ENCODE measurements at regions not wholly inside any gene's neighbourhood (a gene's known extent, or its start where the extent isn't known, plus 50 kb on each side); places are given as distances from the start of the nearest gene placed in this dataset.
"Not testable (repeated sequence)": the region's sequence is repeated elsewhere in the genome, so short reads cannot be mapped to it uniquely, and the experiment has no call there.

GRCh38 chr10:65787571-65787970, 1138.3 kb upstream of the LRRTM3 start:
- in situ Hi-C loops (cut with MboI; ENCODE audit: low sequenced_read_pairs), result no loop called here

GRCh38 chr10:65788271-65788670, 1137.6 kb upstream of the LRRTM3 start:
- in situ Hi-C loops (cut with MboI; ENCODE audit: low sequenced_read_pairs), result no loop called here

GRCh38 chr10:65791979-65792378, 1133.9 kb upstream of the LRRTM3 start:
- in situ Hi-C loops (cut with MboI; ENCODE audit: low sequenced_read_pairs), result no loop called here

GRCh38 chr10:65793738-65794425, 1132.0 kb upstream of the LRRTM3 start:
- in situ Hi-C loops (cut with MboI; ENCODE audit: low sequenced_read_pairs), result no loop called here

- in situ Hi-C loops (cut with MboI; ENCODE audit: low sequenced_read_pairs), result not testable (repeated sequence)
These were observed 1131.0 kb upstream of the LRRTM3 start for GRCh38 chr10:65794861-65795260.

GRCh38 chr10:65796472-65796871, 1129.4 kb upstream of the LRRTM3 start:
- in situ Hi-C loops (cut with MboI; ENCODE audit: low sequenced_read_pairs), result no loop called here

- in situ Hi-C loops (cut with MboI; ENCODE audit: low sequenced_read_pairs), result no loop called here
These were observed 1127.7 kb upstream of the LRRTM3 start for GRCh38 chr10:65798133-65798532.

- in situ Hi-C loops (cut with MboI; ENCODE audit: low sequenced_read_pairs), result no loop called here
These were observed 1123.4 kb upstream of the LRRTM3 start for GRCh38 chr10:65802391-65802790.

GRCh38 chr10:65805511-65805910, 1120.3 kb upstream of the LRRTM3 start:
- in situ Hi-C loops (cut with MboI; ENCODE audit: low sequenced_read_pairs), result no loop called here

- in situ Hi-C loops (cut with MboI; ENCODE audit: low sequenced_read_pairs), result no loop called here
These were observed 1119.8 kb upstream of the LRRTM3 start for GRCh38 chr10:65805993-65806392.

GRCh38 chr10:65808687-65809333, 1117.0 kb upstream of the LRRTM3 start:
- in situ Hi-C loops (cut with MboI; ENCODE audit: low sequenced_read_pairs), result no loop called here

GRCh38 chr10:65811931-65812525, 1113.8 kb upstream of the LRRTM3 start:
- in situ Hi-C loops (cut with MboI; ENCODE audit: low sequenced_read_pairs), result no loop called here

GRCh38 chr10:65816536-65816935, 1109.3 kb upstream of the LRRTM3 start:
- in situ Hi-C loops (cut with MboI; ENCODE audit: low sequenced_read_pairs), result no loop called here

GRCh38 chr10:65818990-65819389, 1106.8 kb upstream of the LRRTM3 start:
- in situ Hi-C loops (cut with MboI; ENCODE audit: low sequenced_read_pairs), result no loop called here

GRCh38 chr10:65827359-65827758, 1098.5 kb upstream of the LRRTM3 start:
- in situ Hi-C loops (cut with MboI; ENCODE audit: low sequenced_read_pairs), result no loop called here

- in situ Hi-C loops (cut with MboI; ENCODE audit: low sequenced_read_pairs), result no loop called here
These were observed 1087.0 kb upstream of the LRRTM3 start for GRCh38 chr10:65838811-65839210.

GRCh38 chr10:65843203-65843602, 1082.6 kb upstream of the LRRTM3 start:
- in situ Hi-C loops (cut with MboI; ENCODE audit: low sequenced_read_pairs), result no loop called here

GRCh38 chr10:65845916-65846315, 1079.9 kb upstream of the LRRTM3 start:
- in situ Hi-C loops (cut with MboI; ENCODE audit: low sequenced_read_pairs), result no loop called here

- in situ Hi-C loops (cut with MboI; ENCODE audit: low sequenced_read_pairs), result no loop called here
These were observed 1079.3 kb upstream of the LRRTM3 start for GRCh38 chr10:65846541-65846940.

GRCh38 chr10:65846949-65847348, 1078.9 kb upstream of the LRRTM3 start:
- in situ Hi-C loops (cut with MboI; ENCODE audit: low sequenced_read_pairs), result no loop called here

GRCh38 chr10:65847436-65848230, 1078.2 kb upstream of the LRRTM3 start:
- in situ Hi-C loops (cut with MboI; ENCODE audit: low sequenced_read_pairs), result no loop called here

All from HL-60/S4 (cell line).